ENCODE measurements at regions not wholly inside any gene's neighbourhood (a gene's known extent, or its start where the extent isn't known, plus 50 kb on each side); places are given as distances from the start of the nearest gene placed in this dataset.

GRCh38 chr10:8533462-8533861 lies 479.0 kb downstream of the GATA3 start:
- FAIRE-seq (no peak), DNase-seq (ENCODE audit: low read depth in 1 of 2, low spot score in 1 of 2) (no peak), ATAC-seq (no peak)
- TF ChIP-seq NFE2L2 (conservative IDR thresholded peaks at IDR 0.05; ENCODE audit: low read length) (no peak), USF2 (IDR thresholded peaks at IDR 0.05) (no peak), HOXB13 (CRISPR knock-in tag; IDR thresholded peaks at IDR 0.05; ENCODE audit: low read depth) (no peak), PBX3 (IDR thresholded peaks at IDR 0.05) (no peak), RARB (CRISPR knock-in tag; IDR thresholded peaks at IDR 0.05) (no peak), EHMT2 (IDR thresholded peaks at IDR 0.05; ENCODE audit: low read depth) (no peak)
- ChIA-PET CTCF (interaction anchor here (1.0 kb wide), 1 partner anchor 13 kb away, joined by 3 read pairs; no protein-coding TSS in a partner anchor), POLR2A (no interaction called here)
- no peak overlapping the region for H3K4me3 ChIP-seq
- no peaks in the 10 kb centered on the region for H3K4me1 ChIP-seq
- H3K4me2 ChIP-seq: no peak overlapping the region
- H3K9me3 ChIP-seq: no peaks in the 10 kb centered on the region
- H3K27ac ChIP-seq: no peak overlapping the region
- 77% methylated on average over 12 of the region's 12 CpGs for WGBS (ENCODE audit: missing lambda C conversion rate)

GRCh38 chr10:8534096-8534495 lies 479.6 kb downstream of the GATA3 start:
- no peak overlapping the region for H3K27ac ChIP-seq
- ChIA-PET POLR2A (no interaction called here), CTCF (interaction anchor here (1.0 kb wide), 2 partner anchors 14 to 15 kb away, joined by 3 to 4 read pairs; no protein-coding TSS in a partner anchor)
- DNase-seq (ENCODE audit: low read depth in 1 of 2, low spot score in 1 of 2) (no peak), ATAC-seq (no peak), FAIRE-seq (no peak)
- no peaks in the 10 kb centered on the region for H3K4me1 ChIP-seq
- WGBS (ENCODE audit: missing lambda C conversion rate): 72% methylated on average over 6 of the region's 6 CpGs
- no peak overlapping the region for H3K4me3 ChIP-seq
- no peak overlapping the region for H3K4me2 ChIP-seq
- TF ChIP-seq HEYL (CRISPR knock-in tag; IDR thresholded peaks at IDR 0.05) (no peak), ESRRA (IDR thresholded peaks at IDR 0.05; ENCODE audit: borderline replicate concordance, low read length) (no peak), CEBPB (IDR thresholded peaks at IDR 0.05) (no peak), HMGXB4 (CRISPR knock-in tag; IDR thresholded peaks at IDR 0.05; ENCODE audit: borderline replicate concordance) (no peak), FOSL2 (IDR thresholded peaks at IDR 0.05) (no peak), FOSL2 (CRISPR knock-in tag; IDR thresholded peaks at IDR 0.05) (no peak), CHD2 (IDR thresholded peaks at IDR 0.05; ENCODE audit: low read length, partially characterized antibody) (no peak), EHF (CRISPR knock-in tag; IDR thresholded peaks at IDR 0.05) (no peak)
- peaks cover under 1% of the 10 kb centered on the region; the same call in 1 of the 3 replicates for H3K9me3 ChIP-seq

GRCh38 chr10:8534891-8535290 lies 480.4 kb downstream of the GATA3 start:
- CTCF ChIA-PET: interaction anchor here (0.5 kb wide), 1 partner anchor 256 kb away, joined by 3 read pairs; no protein-coding TSS in a partner anchor
- H3K4me2 ChIP-seq: no peak overlapping the region
- POLR2A ChIA-PET: no interaction called here

More at GRCh38 chr10:8534891-8535290, 480.4 kb downstream of the GATA3 start:
- Histone ChIP-seq H3K4me3 (no peak overlapping the region), H3K27ac (no peak overlapping the region), H3K4me1 (no peaks in the 10 kb centered on the region), H3K9me3 (peaks cover 8% of the 10 kb centered on the region; the same call in 1 of the 3 replicates)
- WGBS (ENCODE audit: missing lambda C conversion rate): 37% methylated on average over 4 of the region's 4 CpGs
- no peak for DNase-seq (ENCODE audit: low read depth in 1 of 2, low spot score in 1 of 2)
- no peak for TF ChIP-seq MYC (IDR thresholded peaks at IDR 0.05; ENCODE audit: borderline replicate concordance, low read length)
- TF ChIP-seq KDM5A (IDR thresholded peaks at IDR 0.05): no peak
- TF ChIP-seq JUNB (IDR thresholded peaks at IDR 0.05): no peak
- TF ChIP-seq MAZ (IDR thresholded peaks at IDR 0.05; ENCODE audit: borderline replicate concordance, low read depth, low read length): no peak
- TF ChIP-seq TFCP2L1 (CRISPR knock-in tag; IDR thresholded peaks at IDR 0.05): no peak
- TF ChIP-seq FOXS1 (CRISPR knock-in tag; IDR thresholded peaks at IDR 0.05): no peak
- no peak for TF ChIP-seq ZSCAN20 (CRISPR knock-in tag; IDR thresholded peaks at IDR 0.05)
- TF ChIP-seq POLR2AphosphoS2 (conservative IDR thresholded peaks at IDR 0.05; ENCODE audit: low read length): no peak
- TF ChIP-seq HOXB5 (CRISPR knock-in tag; IDR thresholded peaks at IDR 0.05): no peak
- TF ChIP-seq MAX (IDR thresholded peaks at IDR 0.05): no peak
- TF ChIP-seq KDM1A (IDR thresholded peaks at IDR 0.05; ENCODE audit: low read depth): no peak
- no peak for TF ChIP-seq ZC3H11A (IDR thresholded peaks at IDR 0.05)
- TF ChIP-seq PHF8 (IDR thresholded peaks at IDR 0.05; ENCODE audit: borderline replicate concordance, low read depth): no peak
- TF ChIP-seq HMGXB4 (CRISPR knock-in tag; IDR thresholded peaks at IDR 0.05; ENCODE audit: borderline replicate concordance): no peak
- no peak for TF ChIP-seq ESRRA (IDR thresholded peaks at IDR 0.05; ENCODE audit: borderline replicate concordance, low read length)
- no peak for TF ChIP-seq E2F6 (IDR thresholded peaks at IDR 0.05; ENCODE audit: borderline replicate concordance, low read depth)
- TF ChIP-seq NPAS2 (CRISPR knock-in tag; IDR thresholded peaks at IDR 0.05; ENCODE audit: borderline replicate concordance): no peak
- no peak for TF ChIP-seq BHLHE40 (IDR thresholded peaks at IDR 0.05; ENCODE audit: low read depth, low read length)
- no peak for FAIRE-seq
- no peak for ATAC-seq
